ENCODE measurements at regions not wholly inside any gene's neighbourhood (a gene's known extent, or its start where the extent isn't known, plus 50 kb on each side); places are given as distances from the start of the nearest gene placed in this dataset.

DNA sequence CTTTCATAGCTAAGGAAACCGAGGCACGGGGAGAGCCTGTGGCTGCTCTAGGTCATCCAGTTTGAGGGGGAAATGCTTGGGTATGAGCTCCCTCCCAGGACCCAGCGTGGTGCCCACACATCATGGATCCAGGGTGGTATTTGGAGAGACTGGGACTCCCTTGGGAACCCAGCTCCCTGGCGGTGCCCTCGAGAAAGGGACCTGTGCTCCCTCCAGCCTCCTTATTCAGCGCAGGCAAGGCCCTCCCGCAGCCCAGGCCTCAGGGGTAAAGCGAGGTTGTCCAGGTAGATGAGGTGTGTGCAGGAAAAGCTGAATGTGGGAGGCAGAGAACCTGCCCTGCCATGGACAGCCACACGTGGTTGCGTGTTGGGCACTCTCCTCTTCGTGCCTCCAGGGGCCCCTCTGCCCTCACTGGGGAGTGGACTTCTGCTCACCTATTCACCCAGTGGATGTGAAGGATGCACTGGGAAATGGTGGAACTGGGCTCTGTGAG lies 53.8 kb upstream of the GPR78 start:
- peaks cover 9% of the 10 kb centered on the region for H3K9me3 ChIP-seq (ENCODE audit: control insufficient read depth, insufficient read depth, low read length)
- TF ChIP-seq CTCF (IDR thresholded peaks at IDR 0.05; ENCODE audit: low read depth, low read length), result no peak
- ChIA-PET CTCF (interaction anchor here (1.2 kb wide), 1 partner anchor 81 kb away, joined by 4 read pairs; no protein-coding TSS in a partner anchor), POLR2A (interaction anchor here (1.9 kb wide), 1 partner anchor 54 kb away, joined by 8 read pairs; no protein-coding TSS in a partner anchor)
- no peak overlapping the region for H3K4me3 ChIP-seq (ENCODE audit: low read depth, low read length)
- no peak overlapping the region for H3K27ac ChIP-seq (ENCODE audit: low read depth, low read length)
- peaks cover 10% of the 10 kb centered on the region for H3K27me3 ChIP-seq (ENCODE audit: control insufficient read depth, insufficient read depth, low read length)
- no peak for DNase-seq (ENCODE audit: low read depth, low spot score)

GRCh38 chr4:8528713-8529112 lies 51.5 kb upstream of the GPR78 start:
- ChIA-PET POLR2A (no interaction called here), CTCF (no interaction called here)
- Histone ChIP-seq H3K27me3 (ENCODE audit: control insufficient read depth, insufficient read depth, low read length) (peaks cover 4% of the 10 kb centered on the region), H3K4me3 (ENCODE audit: low read depth, low read length) (no peak overlapping the region), H3K9me3 (ENCODE audit: control insufficient read depth, insufficient read depth, low read length) (no peaks in the 10 kb centered on the region), H3K27ac (ENCODE audit: low read depth, low read length) (no peak overlapping the region)
- no peak for TF ChIP-seq CTCF (IDR thresholded peaks at IDR 0.05; ENCODE audit: low read depth, low read length)
- no peak for DNase-seq (ENCODE audit: low read depth, low spot score)

Measured in AG04450 (cell line).